ENCODE measurements at regions not wholly inside any gene's neighbourhood (a gene's known extent, or its start where the extent isn't known, plus 50 kb on each side); places are given as distances from the start of the nearest gene placed in this dataset.

DNA sequence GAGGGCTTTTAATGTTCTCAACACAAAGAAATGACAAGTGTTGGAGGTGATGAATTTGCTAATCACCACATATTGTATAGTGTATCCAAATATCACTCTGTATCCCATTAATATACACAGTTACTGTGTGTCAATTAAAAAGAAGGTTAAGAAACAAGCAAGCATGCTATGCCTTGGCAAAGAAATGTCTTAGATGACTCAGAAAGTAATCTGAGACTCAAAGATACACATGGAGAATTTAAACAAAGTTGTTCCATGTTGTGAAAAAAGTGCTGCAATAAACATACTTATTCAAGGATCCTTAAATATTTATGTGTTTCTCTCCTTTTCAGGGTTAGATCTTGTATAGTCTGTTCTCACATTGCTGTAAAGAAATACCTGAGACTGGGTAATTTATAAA lies 300.9 kb downstream of the DHX35 start:
- no peaks in the 10 kb centered on the region for H3K36me3 ChIP-seq (ENCODE audit: low read depth)
- DNase-seq: no peak
- no peak overlapping the region for H3K4me3 ChIP-seq
- ATAC-seq: no peak
- H3K4me1 ChIP-seq (ENCODE audit: low read depth): no peaks in the 10 kb centered on the region
- TF ChIP-seq, protein P1, sequence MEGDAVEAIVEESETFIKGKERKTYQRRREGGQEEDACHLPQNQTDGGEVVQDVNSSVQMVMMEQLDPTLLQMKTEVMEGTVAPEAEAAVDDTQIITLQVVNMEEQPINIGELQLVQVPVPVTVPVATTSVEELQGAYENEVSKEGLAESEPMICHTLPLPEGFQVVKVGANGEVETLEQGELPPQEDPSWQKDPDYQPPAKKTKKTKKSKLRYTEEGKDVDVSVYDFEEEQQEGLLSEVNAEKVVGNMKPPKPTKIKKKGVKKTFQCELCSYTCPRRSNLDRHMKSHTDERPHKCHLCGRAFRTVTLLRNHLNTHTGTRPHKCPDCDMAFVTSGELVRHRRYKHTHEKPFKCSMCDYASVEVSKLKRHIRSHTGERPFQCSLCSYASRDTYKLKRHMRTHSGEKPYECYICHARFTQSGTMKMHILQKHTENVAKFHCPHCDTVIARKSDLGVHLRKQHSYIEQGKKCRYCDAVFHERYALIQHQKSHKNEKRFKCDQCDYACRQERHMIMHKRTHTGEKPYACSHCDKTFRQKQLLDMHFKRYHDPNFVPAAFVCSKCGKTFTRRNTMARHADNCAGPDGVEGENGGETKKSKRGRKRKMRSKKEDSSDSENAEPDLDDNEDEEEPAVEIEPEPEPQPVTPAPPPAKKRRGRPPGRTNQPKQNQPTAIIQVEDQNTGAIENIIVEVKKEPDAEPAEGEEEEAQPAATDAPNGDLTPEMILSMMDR (IDR thresholded peaks at IDR 0.05): no peak
- intact Hi-C loops (cut with DNase I, micrococcal nuclease): loop anchor here in 1 of 2 donors (10.0 kb wide), 1 partner anchor 1702 kb away; no protein-coding TSS in a partner anchor
- no peaks in the 10 kb centered on the region for H3K9me3 ChIP-seq

DNA sequence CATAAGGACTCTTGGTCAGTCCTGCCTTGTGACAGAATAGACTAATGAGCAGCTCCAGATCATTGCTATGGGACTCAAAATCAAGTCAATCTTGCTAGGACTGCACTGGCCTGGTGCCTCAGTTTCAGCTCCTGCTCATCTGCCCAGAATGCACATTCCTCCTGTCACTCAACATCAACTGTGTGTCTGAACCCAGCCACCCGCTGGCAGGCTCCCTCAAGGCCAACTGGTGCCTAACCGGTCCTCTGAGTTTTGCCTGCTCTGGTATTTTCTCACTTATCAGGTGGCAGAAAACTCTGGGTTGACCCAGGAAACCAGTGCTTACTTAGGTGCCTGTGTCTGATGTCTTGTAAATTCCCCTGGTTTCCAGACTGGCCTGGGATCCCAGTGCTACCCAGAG lies 297.7 kb downstream of the DHX35 start:
- H3K9me3 ChIP-seq: no peaks in the 10 kb centered on the region
- DNase-seq (no peak), ATAC-seq (no peak)
- intact Hi-C loops (cut with DNase I, micrococcal nuclease): loop anchor here in 1 of 2 donors (10.0 kb wide), 1 partner anchor 1705 kb away; no protein-coding TSS in a partner anchor
- H3K4me1 ChIP-seq (ENCODE audit: low read depth): no peaks in the 10 kb centered on the region
- H3K4me3 ChIP-seq: no peak overlapping the region
- H3K36me3 ChIP-seq (ENCODE audit: low read depth): no peaks in the 10 kb centered on the region
- TF ChIP-seq, protein P1 (IDR thresholded peaks at IDR 0.05): no peak

DNA sequence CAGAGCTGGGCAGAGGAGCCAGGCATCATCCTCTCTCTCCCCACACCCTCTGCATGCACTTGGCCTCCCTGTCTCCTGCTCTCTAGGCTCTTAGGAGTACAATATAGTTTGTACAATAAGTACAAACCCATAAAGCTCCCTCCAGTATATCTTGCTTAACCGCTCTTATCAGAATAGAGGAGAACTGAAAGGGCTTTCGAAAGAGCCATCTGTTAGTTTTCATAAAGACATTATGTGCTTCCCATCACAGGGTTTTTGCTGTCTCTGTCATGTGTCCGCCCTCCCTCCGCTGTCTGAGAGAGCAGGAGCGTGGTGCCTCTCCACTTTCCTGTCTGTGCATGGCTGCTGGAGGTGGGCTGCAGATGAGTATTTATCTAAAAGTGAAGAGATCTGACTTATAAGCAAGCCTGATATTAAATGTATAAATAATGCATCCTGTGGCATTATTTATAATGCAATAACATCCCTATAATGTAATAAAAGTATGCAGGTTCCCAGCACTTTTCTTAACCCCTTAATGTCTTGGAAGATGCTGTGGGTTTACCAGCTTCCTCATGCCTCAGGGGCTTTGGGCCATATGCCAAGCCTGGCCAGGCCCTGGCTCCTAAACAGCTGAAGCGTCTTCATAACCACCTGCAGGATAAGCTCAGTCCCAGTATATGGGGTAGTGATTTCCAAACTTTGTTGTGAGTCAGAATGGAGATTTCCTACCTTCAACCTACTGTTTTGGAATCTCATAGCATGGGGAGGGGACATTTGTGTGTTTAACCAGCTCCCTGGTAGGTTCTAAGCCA lies 297.1 kb downstream of the DHX35 start:
- intact Hi-C loops (cut with DNase I, micrococcal nuclease): no loop called here
- no peaks in the 10 kb centered on the region for H3K4me1 ChIP-seq (ENCODE audit: low read depth)
- no peak for DNase-seq
- no peak overlapping the region for H3K4me3 ChIP-seq
- H3K9me3 ChIP-seq: no peaks in the 10 kb centered on the region
- ATAC-seq: no peak
- TF ChIP-seq, protein P1 (IDR thresholded peaks at IDR 0.05): no peak
- no peaks in the 10 kb centered on the region for H3K36me3 ChIP-seq (ENCODE audit: low read depth)

DNA sequence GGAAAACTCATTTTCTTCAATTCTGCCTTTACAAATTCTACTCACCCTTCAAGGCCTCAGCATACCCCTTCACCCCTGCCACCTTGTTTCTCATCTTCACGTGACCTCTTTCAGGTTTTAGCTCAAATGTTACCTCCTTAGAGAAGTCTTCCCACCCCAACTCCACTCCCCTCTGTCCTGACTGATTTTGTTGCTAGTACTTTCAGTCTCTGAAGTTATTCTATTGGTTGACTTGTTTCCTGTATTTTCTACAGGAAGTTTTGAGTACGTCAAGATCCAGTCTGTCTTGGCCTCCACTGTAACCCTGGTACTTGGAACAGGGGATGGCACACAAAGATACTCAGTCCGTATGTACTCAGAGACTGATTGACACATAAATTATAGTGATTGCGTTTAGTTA lies 296.1 kb downstream of the DHX35 start:
- TF ChIP-seq, protein P1 (IDR thresholded peaks at IDR 0.05): no peak
- H3K4me1 ChIP-seq (ENCODE audit: low read depth): no peaks in the 10 kb centered on the region
- no peaks in the 10 kb centered on the region for H3K36me3 ChIP-seq (ENCODE audit: low read depth)
- H3K4me3 ChIP-seq: no peak overlapping the region
- intact Hi-C loops (cut with DNase I, micrococcal nuclease): no loop called here
- DNase-seq (no peak), ATAC-seq (no peak)
- no peaks in the 10 kb centered on the region for H3K9me3 ChIP-seq

DNA sequence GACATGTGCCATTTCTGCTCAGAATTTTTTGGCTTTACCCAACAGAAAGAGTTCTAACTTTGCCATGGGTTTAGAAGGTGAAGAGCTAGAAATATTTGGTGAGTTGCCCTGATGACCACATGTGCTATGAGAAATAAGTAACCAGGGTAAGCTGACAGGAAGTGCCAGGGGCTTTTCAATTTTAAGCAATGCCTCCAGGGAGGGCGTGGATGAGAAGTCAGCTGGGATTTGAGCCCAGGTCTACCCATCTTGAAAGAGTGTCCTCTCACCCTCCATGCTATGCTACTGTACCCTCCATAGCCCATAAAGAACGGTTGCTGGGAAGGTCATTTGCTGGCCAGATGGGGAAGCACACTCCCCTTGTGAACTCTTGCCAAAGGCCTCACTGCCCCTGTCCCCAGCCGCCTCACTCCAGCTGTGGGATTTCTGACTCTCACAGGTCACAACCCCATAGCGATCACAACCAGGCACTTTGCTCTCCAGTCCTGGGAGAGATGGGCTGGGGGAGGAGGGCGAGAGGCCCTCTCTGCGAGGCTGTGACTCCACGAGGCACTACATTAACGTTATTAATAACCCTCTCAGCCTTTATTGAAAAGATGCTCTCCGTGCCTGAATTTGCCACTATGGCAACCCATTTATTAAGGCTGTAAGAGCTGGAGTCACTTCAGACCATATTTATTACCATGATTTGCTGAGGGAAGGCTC lies 291.1 kb downstream of the DHX35 start:
- Histone ChIP-seq H3K9me3 (no peaks in the 10 kb centered on the region), H3K4me1 (ENCODE audit: low read depth) (no peaks in the 10 kb centered on the region), H3K4me3 (no peak overlapping the region), H3K36me3 (ENCODE audit: low read depth) (no peaks in the 10 kb centered on the region)
- DNase-seq (no peak), ATAC-seq (no peak)
- TF ChIP-seq, protein P1 (IDR thresholded peaks at IDR 0.05): no peak
- intact Hi-C loops (cut with DNase I, micrococcal nuclease): no loop called here
